HUES48 (cell line): ENCODE measurements at regions not wholly inside any gene's neighbourhood (a gene's known extent, or its start where the extent isn't known, plus 50 kb on each side); places are given as distances from the start of the nearest gene placed in this dataset.
"Not testable (repeated sequence)": the region's sequence is repeated elsewhere in the genome, so short reads cannot be mapped to it uniquely, and the experiment has no call there.

ENCODE experiments used
- H3K27ac ChIP-seq: one replicate; pipeline ENCODE4 v1.7.0; 2013; ENCODE audit warnings: low read depth, low read length, inconsistent platforms
- H3K27me3 ChIP-seq: 2 replicates; pipeline ENCODE4 v1.6.1; 2013; ENCODE audit warnings: mild to moderate bottlenecking, low read length; ENCODE audit not compliant: control insufficient read depth, insufficient read depth
- H3K36me3 ChIP-seq: 2 replicates; pipeline ENCODE4 v1.6.1; 2013; ENCODE audit warnings: low read length; ENCODE audit not compliant: control insufficient read depth, insufficient read depth
- H3K4me1 ChIP-seq: 2 replicates; pipeline ENCODE4 v1.6.1; 2013; ENCODE audit warnings: mild to moderate bottlenecking, low read length; ENCODE audit not compliant: control insufficient read depth, insufficient read depth
- H3K4me3 ChIP-seq: 2 replicates; pipeline ENCODE4 v1.5.1; 2013; ENCODE audit warnings: mild to moderate bottlenecking, low read depth, low read length
- H3K9ac ChIP-seq: 2 replicates; pipeline ENCODE4 v1.6.1; 2013; ENCODE audit warnings: mild to moderate bottlenecking, low read depth, low read length, moderate library complexity
- H3K9me3 ChIP-seq: 2 replicates; pipeline ENCODE4 v1.6.1; 2013; ENCODE audit warnings: low read length; ENCODE audit not compliant: control insufficient read depth, insufficient read depth

DNA sequence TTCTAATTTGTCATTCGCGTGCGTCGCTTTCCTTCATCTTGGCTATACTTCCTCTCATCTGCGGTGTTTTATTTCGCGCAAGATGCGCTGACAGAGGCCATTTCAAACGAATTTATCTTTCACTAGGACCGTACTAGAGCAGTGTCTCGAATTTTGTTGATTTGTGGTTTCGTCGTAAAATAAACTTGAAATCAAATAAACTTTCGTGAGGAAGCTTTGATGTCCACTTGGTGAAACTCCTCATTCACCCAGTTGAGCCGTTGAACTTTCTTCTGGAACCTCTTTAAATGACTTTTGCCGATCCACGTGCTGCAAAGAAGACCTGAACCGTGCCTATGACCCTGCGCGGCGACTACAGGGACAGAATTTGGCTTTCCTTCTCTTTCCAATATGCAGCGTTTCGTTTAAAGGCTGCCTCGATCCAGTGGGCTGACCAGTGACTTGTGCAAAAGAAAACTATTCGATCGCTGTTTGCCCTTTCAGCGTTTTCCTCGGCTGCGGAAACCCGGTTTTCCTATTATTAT lies 163.9 kb upstream of the PPP1R3A start:
- Histone ChIP-seq H3K4me1 (peaks cover 24% of the 10 kb centered on the region), H3K9me3 (no peaks in the 10 kb centered on the region), H3K4me3 (peak overlapping the region; percentile 84), H3K36me3 (no peaks in the 10 kb centered on the region), H3K27ac (no peak overlapping the region), H3K9ac (0 out of 2 replicates have a peak overlapping the region, but pooled peaks have one; percentile 12), H3K27me3 (peaks cover 58% of the 10 kb centered on the region)

DNA sequence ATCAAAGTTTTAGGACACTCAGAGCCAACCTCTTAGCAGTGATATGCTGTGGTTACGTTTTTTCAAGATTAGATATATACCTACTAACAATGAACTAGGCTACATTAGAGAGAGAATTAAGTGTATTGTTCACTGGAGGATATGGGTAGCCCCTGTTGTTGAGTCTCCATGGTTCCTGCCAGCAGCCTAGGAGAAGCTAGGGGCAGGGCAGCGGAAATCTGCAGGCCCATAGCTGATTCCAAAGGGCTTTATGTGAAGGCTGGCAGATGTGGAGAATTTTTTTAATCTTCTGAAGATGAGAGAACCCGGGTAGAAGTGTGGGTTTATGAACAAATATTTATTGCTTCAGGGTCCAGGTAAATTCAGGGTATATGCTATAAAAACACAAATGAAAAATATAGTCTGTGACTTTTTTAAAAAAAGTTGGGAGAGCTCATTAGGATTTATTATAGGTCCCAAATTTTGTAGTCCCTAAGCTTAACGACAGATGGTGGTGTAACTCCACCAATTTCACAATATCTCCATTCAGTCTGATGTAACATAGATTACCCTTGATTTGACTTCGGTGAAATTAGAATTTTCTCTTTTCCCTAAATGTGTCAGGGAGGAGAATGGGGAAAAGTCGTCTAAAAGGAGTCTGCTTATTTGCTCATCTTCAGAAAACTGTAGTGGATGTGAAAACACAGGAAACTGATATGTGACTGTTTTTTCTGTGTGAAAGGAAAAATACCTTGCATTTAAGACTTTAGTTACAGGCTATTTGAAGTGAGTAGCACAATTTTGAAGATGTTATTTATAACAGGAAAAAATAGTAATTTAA lies 163.0 kb upstream of the PPP1R3A start:
- Histone ChIP-seq H3K36me3 (no peaks in the 10 kb centered on the region), H3K9ac (no peak overlapping the region), H3K4me1 (peaks cover 21% of the 10 kb centered on the region), H3K27ac (no peak overlapping the region), H3K27me3 (peaks cover 49% of the 10 kb centered on the region), H3K9me3 (no peaks in the 10 kb centered on the region), H3K4me3 (no peak overlapping the region)

DNA sequence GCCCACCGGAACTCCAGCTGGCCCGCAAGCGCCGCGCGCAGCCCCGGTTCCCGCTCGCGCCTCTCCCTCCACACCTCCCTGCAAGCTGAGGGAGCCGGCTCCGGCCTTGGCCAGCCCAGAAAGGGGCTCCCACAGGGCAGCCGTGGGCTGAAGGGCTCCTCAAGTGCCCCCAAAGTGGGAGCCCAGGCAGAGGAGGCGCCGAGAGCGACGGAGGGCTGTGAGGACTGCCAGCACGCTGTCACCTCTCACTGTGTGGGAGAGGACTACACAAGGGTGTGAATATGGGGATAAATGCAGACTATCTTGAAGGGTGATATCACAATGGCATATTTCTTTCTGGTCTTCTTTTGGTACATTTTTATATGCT lies 158.3 kb upstream of the PPP1R3A start:
- H3K9me3 ChIP-seq, H3K27ac ChIP-seq, H3K4me3 ChIP-seq, H3K4me1 ChIP-seq, H3K36me3 ChIP-seq, H3K9ac ChIP-seq, H3K27me3 ChIP-seq: not testable (repeated sequence)

DNA sequence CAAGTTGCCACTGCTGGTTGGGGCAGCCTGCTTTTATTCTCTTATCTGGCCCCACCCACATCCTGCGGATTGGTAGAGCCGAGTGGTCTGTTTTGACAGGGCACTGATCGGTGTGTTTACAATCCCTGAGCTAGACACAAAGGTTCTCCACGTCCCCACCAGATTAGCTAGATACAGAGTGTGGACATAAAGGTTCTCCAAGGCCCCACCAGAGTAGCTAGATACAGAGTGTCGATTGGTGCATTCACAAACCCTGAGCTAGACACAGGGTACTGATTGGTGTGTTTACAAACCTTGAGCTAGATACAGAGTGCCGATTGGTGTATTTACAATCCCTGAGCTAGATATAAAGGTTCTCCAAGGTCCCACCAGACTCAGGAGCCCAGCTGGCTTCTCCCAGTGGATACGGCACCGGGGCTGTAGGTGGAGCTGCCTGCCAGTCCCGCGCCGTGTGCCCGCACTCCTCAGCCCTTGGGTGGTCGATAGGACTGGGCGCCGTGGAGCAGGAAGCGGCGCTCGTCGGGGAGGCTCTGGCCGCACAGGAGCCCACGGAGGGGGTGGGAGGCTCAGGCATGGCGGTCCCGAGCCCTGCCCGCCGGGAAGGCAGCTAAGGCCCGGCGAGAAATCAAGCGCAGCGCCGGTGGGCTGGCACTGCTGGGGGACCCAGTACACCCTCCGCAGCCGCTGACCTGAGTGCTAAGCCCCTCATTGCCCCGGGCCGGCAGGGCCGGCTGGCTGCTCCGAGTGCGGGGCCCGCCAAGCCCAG lies 157.8 kb upstream of the PPP1R3A start:
- H3K4me3 ChIP-seq, H3K4me1 ChIP-seq, H3K27me3 ChIP-seq, H3K36me3 ChIP-seq, H3K9me3 ChIP-seq, H3K27ac ChIP-seq, H3K9ac ChIP-seq: not testable (repeated sequence)

DNA sequence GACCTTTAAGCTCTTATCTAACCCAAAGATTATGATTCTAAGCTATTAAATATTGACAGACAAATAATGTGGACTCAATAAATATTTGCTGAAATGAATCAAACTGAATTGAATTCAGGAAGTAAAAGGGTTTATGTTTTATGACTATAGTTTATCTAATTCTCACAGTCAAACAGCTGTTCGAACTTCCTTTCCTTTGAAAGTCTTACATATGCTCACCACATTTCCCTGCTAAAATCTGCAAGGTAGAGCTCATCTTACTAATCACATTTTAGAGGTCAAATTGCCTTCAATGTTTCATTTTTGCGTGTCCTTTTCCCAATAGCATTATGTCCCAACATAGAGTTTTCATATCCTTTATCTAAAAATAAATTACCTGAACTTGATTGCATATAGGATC lies 154.9 kb upstream of the PPP1R3A start:
- Histone ChIP-seq H3K9me3 (no peaks in the 10 kb centered on the region), H3K27me3 (no peaks in the 10 kb centered on the region), H3K4me1 (no peaks in the 10 kb centered on the region), H3K27ac (no peak overlapping the region), H3K9ac (no peak overlapping the region), H3K4me3 (no peak overlapping the region), H3K36me3 (no peaks in the 10 kb centered on the region)

DNA sequence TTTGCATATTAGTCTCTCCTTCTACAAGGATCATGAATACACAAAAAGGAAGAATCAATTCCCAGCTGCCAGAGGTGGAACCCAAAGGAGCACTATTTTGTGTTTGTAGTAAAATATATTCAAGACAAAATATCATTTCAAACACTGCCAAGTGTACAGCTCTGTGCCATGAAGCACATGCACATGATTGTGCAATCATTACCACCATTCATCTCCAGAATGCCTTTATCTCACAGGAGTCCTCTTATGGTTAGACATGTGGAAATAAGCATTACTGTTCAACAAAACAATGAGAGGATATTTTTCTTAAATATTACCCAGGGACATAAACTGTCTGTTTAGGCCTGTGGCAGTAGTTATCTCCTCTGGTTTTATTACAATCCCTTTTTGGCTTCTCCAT lies 151.4 kb upstream of the PPP1R3A start:
- no peak overlapping the region for H3K27ac ChIP-seq
- no peaks in the 10 kb centered on the region for H3K9me3 ChIP-seq
- no peaks in the 10 kb centered on the region for H3K27me3 ChIP-seq
- H3K9ac ChIP-seq: no peak overlapping the region
- no peaks in the 10 kb centered on the region for H3K36me3 ChIP-seq
- H3K4me1 ChIP-seq: no peaks in the 10 kb centered on the region
- H3K4me3 ChIP-seq: no peak overlapping the region

DNA sequence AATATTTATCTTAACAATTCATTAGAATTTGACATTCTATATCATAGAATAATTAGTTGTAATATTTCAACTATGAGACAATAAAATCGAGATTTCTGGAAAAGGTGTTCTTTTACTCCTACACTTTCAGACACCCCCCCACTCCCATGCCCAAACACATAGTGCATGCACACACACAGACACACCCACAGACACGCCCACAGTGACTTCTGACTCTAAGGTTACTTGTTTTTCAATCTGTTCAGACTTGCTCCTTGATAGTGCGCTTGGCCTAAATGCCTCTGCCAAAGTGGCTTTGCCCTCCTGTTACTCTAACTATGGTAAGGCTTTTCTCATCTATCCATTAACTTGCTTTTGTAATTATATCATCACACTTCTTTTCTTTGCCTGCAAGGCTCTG lies 144.0 kb upstream of the PPP1R3A start:
- Histone ChIP-seq H3K4me3 (no peak overlapping the region), H3K36me3 (no peaks in the 10 kb centered on the region), H3K27ac (no peak overlapping the region), H3K4me1 (no peaks in the 10 kb centered on the region), H3K9me3 (no peaks in the 10 kb centered on the region), H3K27me3 (no peaks in the 10 kb centered on the region), H3K9ac (no peak overlapping the region)

DNA sequence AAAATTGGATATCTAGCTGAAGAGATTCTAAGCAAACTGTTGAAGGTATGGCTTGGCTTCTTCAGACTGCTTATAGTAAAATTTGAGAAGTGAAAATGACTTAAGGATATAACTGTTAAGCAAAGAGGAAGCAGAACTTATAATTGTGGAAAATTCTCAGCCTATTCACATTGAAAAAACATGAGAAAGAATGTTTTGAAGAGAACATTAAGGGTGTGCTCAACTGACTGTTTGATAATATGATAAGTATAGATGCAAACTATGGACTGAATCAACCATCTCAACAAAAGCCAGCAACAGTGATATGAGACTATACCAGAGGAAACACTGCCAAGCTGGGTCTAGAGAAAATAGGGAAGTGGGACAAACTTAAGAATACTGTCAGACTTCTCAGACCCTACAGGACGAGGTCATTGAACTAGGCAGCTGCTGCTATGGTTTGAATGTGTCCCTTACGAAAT lies 133.1 kb upstream of the PPP1R3A start:
- H3K9ac ChIP-seq: no peak overlapping the region
- H3K27ac ChIP-seq: no peak overlapping the region

DNA sequence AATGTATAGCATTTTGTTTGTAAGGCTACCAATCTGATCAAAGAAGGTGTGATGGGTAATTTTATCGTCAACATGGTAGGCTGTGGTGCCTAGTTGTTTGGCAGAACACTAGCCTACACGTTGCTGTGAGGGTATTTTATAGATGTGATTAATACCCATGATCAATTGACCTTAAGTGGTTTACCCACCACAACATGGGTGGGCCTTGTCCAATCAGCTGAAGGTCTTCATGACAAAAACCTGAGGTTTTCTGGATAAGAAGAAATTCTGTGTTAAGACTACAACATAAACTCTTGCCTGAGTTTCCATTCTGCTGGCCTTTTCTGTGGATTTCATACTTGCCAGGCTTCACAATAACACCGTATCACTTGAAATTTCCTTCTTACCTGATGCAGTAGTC lies 131.8 kb upstream of the PPP1R3A start:
- Histone ChIP-seq H3K27ac (no peak overlapping the region), H3K9ac (no peak overlapping the region), H3K4me1 (no peaks in the 10 kb centered on the region)

More for the DNA sequence above, 133.1 kb upstream of the PPP1R3A start:
- no peaks in the 10 kb centered on the region for H3K9me3 ChIP-seq
- H3K4me1 ChIP-seq: no peaks in the 10 kb centered on the region
- H3K36me3 ChIP-seq: no peaks in the 10 kb centered on the region
- H3K4me3 ChIP-seq: no peak overlapping the region
- H3K27me3 ChIP-seq: no peaks in the 10 kb centered on the region

DNA sequence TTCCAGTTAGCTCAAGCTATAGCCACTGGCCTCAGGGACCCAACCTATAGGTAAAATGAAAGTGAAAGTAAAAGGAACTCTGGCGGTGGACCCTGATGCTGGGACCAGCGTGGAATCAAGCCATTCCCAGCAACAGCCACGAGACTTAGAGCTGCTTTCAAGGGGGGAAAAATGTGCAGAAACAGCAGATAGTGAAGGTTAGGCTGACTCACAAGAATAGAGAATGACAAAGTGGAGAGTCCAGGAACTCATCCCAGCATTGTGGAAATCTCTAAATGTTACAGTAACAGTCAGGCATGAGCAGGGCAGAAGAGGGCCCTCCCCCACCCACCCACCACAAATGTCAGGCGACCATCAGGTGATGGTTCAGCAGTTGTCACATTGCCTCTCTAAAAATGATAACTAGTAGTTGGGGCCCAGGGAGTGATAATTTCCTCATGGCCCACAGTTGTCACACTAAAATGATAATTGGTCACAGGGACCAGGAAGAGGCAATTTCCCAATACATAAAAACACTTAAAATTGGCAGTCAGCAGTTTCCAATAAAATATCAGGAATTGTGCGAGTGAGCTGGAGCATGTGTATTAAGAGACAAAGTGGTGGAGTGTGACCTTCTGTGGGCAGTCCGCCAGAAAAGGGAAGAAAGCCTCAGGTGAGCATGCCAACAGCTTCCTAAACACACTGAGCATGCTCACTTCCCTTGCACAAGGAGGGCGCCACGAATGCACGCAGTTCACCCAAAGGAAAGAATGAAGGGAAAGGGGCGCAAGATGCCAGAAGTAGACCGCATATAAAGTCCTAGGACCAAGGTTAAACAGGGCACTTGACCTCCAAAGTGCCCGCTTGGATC lies 129.8 kb upstream of the PPP1R3A start:
- H3K27me3 ChIP-seq: no peaks in the 10 kb centered on the region
- H3K9ac ChIP-seq: no peak overlapping the region
- no peak overlapping the region for H3K27ac ChIP-seq
- H3K4me1 ChIP-seq: no peaks in the 10 kb centered on the region
- no peak overlapping the region for H3K4me3 ChIP-seq
- H3K36me3 ChIP-seq: no peaks in the 10 kb centered on the region
- no peaks in the 10 kb centered on the region for H3K9me3 ChIP-seq

More for the DNA sequence above, 131.8 kb upstream of the PPP1R3A start:
- Histone ChIP-seq H3K27me3 (no peaks in the 10 kb centered on the region), H3K9me3 (no peaks in the 10 kb centered on the region), H3K36me3 (no peaks in the 10 kb centered on the region), H3K4me3 (no peak overlapping the region)
